GM12878 (cell line): ENCODE measurements at regions not wholly inside any gene's neighbourhood (a gene's known extent, or its start where the extent isn't known, plus 50 kb on each side); places are given as distances from the start of the nearest gene placed in this dataset.

ENCODE experiments used
- CHD2 ChIP-seq: IDR thresholded peaks from 2 replicates; pipeline ENCODE4 v1.6.1; 2011; ENCODE audit warnings: low read depth, low read length, improper control_type of control experiment, borderline replicate concordance
- EZH2 ChIP-seq: IDR thresholded peaks from 2 replicates; pipeline ENCODE4 v1.6.1; 2012; ENCODE audit warnings: low read depth, mild to moderate bottlenecking, control low read depth, inconsistent platforms, low read length, borderline replicate concordance; ENCODE audit not compliant: control insufficient read depth
- FOXK2 ChIP-seq: fragments of 450-650 bp; IDR thresholded peaks from 2 replicates; pipeline ENCODE4 v1.6.1; 2017; ENCODE audit warnings: mild to moderate bottlenecking, moderate library complexity
- HDAC6 ChIP-seq: fragments of 200-600 bp; sonication (generic); IDR thresholded peaks from one replicate; pipeline ENCODE4 v1.8.0; 2017; ENCODE audit warnings: antibody characterized with exemption; ENCODE audit not compliant: unreplicated experiment
- IRF3 ChIP-seq: fragments of 450-650 bp; IDR thresholded peaks from 2 replicates; pipeline ENCODE4 v1.6.1; 2014; ENCODE audit warnings: mild to moderate bottlenecking
- JUND ChIP-seq: IDR thresholded peaks from 2 replicates; pipeline ENCODE4 v1.6.1; 2012; ENCODE audit warnings: low read depth, mild to moderate bottlenecking, low read length, improper control_type of control experiment, moderate library complexity
- PAX5 ChIP-seq: IDR thresholded peaks from 2 replicates; pipeline ENCODE4 v1.6.1; 2011; ENCODE audit warnings: low read depth, low read length, borderline replicate concordance
- POLR2AphosphoS5 ChIP-seq: IDR thresholded peaks from 2 replicates; pipeline ENCODE4 v1.6.1; 2011; ENCODE audit warnings: mild to moderate bottlenecking, low read length, inconsistent platforms
- RELB ChIP-seq: fragments of 450-650 bp; IDR thresholded peaks from 2 replicates; pipeline ENCODE4 v1.6.1; 2017; ENCODE audit warnings: low read depth, mild to moderate bottlenecking, moderate library complexity
- TCF7 ChIP-seq: IDR thresholded peaks from 2 replicates; pipeline ENCODE4 v1.6.1; 2014; ENCODE audit warnings: antibody characterized with exemption, borderline replicate concordance
- TF ChIP-seq, protein P1 (sequence below): fragments of 450-650 bp; IDR thresholded peaks from 2 replicates; pipeline ENCODE4 v1.6.1; 2017; ENCODE audit warnings: mild to moderate bottlenecking
- TF ChIP-seq, protein P2 (sequence below), 3 experiments: IDR thresholded peaks in 2 of 3; conservative IDR thresholded peaks in 1 of 3; 2 replicates each; pipeline ENCODE4 v1.5.1; 2011; ENCODE audit warnings: low read depth in 3 of 3, low read length in 3 of 3, mild to moderate bottlenecking in 3 of 3, control low read depth in 2 of 3, moderate library complexity in 2 of 3, inconsistent platforms in 1 of 3, mixed read lengths in 1 of 3; ENCODE audit not compliant: control insufficient read depth in 2 of 3, insufficient read depth in 1 of 3; ENCODE audit errors: extremely low read depth in 1 of 3

- TF ChIP-seq, protein P1, sequence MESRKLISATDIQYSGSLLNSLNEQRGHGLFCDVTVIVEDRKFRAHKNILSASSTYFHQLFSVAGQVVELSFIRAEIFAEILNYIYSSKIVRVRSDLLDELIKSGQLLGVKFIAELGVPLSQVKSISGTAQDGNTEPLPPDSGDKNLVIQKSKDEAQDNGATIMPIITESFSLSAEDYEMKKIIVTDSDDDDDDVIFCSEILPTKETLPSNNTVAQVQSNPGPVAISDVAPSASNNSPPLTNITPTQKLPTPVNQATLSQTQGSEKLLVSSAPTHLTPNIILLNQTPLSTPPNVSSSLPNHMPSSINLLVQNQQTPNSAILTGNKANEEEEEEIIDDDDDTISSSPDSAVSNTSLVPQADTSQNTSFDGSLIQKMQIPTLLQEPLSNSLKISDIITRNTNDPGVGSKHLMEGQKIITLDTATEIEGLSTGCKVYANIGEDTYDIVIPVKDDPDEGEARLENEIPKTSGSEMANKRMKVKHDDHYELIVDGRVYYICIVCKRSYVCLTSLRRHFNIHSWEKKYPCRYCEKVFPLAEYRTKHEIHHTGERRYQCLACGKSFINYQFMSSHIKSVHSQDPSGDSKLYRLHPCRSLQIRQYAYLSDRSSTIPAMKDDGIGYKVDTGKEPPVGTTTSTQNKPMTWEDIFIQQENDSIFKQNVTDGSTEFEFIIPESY, result no peak
- no peak for TF ChIP-seq HDAC6
- TF ChIP-seq PAX5, result no peak
- TF ChIP-seq, protein P2, sequence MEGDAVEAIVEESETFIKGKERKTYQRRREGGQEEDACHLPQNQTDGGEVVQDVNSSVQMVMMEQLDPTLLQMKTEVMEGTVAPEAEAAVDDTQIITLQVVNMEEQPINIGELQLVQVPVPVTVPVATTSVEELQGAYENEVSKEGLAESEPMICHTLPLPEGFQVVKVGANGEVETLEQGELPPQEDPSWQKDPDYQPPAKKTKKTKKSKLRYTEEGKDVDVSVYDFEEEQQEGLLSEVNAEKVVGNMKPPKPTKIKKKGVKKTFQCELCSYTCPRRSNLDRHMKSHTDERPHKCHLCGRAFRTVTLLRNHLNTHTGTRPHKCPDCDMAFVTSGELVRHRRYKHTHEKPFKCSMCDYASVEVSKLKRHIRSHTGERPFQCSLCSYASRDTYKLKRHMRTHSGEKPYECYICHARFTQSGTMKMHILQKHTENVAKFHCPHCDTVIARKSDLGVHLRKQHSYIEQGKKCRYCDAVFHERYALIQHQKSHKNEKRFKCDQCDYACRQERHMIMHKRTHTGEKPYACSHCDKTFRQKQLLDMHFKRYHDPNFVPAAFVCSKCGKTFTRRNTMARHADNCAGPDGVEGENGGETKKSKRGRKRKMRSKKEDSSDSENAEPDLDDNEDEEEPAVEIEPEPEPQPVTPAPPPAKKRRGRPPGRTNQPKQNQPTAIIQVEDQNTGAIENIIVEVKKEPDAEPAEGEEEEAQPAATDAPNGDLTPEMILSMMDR (IDR thresholded peaks at IDR 0.05 in 2 of 3, conservative IDR thresholded peaks at IDR 0.05 in 1 of 3; ENCODE audit: control insufficient read depth in 2 of 3, extremely low read depth in 1 of 3, insufficient read depth in 1 of 3, low read depth in 3 of 3, low read length in 3 of 3), result no peak
- no peak for TF ChIP-seq FOXK2
- no peak for TF ChIP-seq RELB
- no peak for TF ChIP-seq POLR2AphosphoS5
- TF ChIP-seq JUND, result no peak
- no peak for TF ChIP-seq EZH2
- TF ChIP-seq CHD2, result no peak
- no peak for TF ChIP-seq TCF7
- no peak for TF ChIP-seq IRF3
Observed at GRCh38 chr10:63696205-63696604, 175.0 kb downstream of the REEP3 start.
